ENCODE measurements at regions not wholly inside any gene's neighbourhood (a gene's known extent, or its start where the extent isn't known, plus 50 kb on each side); places are given as distances from the start of the nearest gene placed in this dataset.

DNA sequence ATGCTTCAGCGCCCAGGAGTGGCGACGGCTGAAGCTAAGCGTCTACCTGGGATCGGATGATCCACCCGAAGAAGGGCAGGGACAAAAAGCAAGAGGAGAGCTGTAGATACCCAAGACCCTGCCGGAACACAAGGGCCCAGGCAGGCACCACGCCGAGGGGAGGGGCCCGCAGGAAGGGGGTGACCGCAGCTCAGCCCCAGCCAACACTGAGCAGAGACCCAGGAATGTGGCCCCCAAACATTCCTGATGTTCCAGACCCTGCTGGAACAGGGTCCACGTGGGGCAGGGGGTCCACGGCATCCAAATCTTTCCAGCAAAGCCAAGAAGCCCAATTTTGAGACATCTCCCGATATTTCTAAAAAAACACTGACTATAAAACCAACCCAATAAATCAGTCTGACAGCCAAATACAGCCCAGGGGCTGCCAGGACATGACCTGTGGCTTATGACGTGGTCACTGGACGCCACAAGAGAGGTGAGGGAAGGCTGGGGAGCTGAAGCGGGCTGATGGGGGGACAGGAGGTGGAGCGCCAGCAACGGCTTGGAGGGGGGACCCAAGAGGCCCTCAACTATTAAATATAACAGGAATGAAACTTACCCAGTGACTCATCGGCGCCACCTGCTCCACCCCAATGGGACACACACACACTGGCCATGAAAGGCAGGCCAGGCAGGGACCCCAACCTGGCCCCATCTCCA, 58.9 kb downstream of the NCOR2 start:
- TF ChIP-seq EZH2phosphoT487 (IDR thresholded peaks at IDR 0.05; ENCODE audit: insufficient read depth, low read depth) (no peak), EZH2 (IDR thresholded peaks at IDR 0.05; ENCODE audit: insufficient read depth, poor library complexity, severe bottlenecking) (no peak)

All from GM23248 (cell line).